GM10266 (cell line): ENCODE measurements at regions not wholly inside any gene's neighbourhood (a gene's known extent, or its start where the extent isn't known, plus 50 kb on each side); places are given as distances from the start of the nearest gene placed in this dataset.

Source experiments
- DNase-seq: peaks from one replicate; pipeline ENCODE4 v3.0.0; 2012; ENCODE audit errors: extremely low spot score
- TF ChIP-seq, protein P1 (sequence below): IDR thresholded peaks from 2 replicates; pipeline ENCODE4 v1.5.1; 2012; ENCODE audit warnings: mild to moderate bottlenecking, low read depth; ENCODE audit not compliant: control insufficient read depth, insufficient read depth; ENCODE audit errors: missing control alignments

DNA sequence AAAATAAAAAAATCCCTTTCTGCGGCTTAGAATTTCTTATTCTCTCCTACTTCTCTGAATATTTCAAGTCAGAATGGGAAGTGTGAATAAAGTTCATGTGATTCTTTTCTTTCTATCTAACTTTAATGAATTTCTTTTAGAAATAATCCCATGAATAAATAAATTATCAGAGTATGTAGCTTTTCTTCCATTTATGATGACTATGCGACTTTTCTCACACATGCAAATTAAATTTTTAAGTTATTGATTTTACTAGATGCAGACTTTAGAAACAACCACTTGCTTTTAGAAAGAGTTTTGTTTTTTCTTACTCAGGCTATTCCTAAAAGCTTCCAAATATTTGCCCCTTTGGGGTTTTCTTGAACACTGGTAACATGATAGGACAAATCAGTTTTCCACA lies 477.7 kb upstream of the AGTR1 start:
- TF ChIP-seq, protein P1, sequence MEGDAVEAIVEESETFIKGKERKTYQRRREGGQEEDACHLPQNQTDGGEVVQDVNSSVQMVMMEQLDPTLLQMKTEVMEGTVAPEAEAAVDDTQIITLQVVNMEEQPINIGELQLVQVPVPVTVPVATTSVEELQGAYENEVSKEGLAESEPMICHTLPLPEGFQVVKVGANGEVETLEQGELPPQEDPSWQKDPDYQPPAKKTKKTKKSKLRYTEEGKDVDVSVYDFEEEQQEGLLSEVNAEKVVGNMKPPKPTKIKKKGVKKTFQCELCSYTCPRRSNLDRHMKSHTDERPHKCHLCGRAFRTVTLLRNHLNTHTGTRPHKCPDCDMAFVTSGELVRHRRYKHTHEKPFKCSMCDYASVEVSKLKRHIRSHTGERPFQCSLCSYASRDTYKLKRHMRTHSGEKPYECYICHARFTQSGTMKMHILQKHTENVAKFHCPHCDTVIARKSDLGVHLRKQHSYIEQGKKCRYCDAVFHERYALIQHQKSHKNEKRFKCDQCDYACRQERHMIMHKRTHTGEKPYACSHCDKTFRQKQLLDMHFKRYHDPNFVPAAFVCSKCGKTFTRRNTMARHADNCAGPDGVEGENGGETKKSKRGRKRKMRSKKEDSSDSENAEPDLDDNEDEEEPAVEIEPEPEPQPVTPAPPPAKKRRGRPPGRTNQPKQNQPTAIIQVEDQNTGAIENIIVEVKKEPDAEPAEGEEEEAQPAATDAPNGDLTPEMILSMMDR, result no peak
- no peak for DNase-seq

GRCh38 chr3:148221303-148221702 lies 476.4 kb upstream of the AGTR1 start:
- DNase-seq, result no peak

DNA sequence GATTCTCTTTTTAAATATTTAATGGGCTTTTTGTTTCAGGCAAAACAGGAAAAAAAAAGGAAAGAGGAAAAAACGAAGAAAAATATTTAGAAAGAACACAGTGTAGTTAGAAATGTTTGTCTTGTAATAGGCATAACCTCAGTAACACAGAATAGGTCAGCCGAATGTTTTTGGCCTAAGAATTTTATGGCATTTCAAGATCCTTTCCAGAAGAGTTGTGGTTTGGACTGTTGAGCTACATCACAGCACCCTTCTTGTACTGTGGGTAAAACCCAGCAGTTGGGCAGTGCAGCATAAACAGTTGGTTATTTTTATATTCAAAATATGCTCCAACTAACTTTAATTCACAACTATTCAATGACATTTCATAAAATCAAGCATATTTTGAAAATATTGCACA lies 474.4 kb upstream of the AGTR1 start:
- TF ChIP-seq, protein P1, result no peak
- DNase-seq, result no peak

More at GRCh38 chr3:148221303-148221702, 476.4 kb upstream of the AGTR1 start:
- TF ChIP-seq, protein P1, result no peak

GRCh38 chr3:148226246-148226645 lies 471.5 kb upstream of the AGTR1 start:
- TF ChIP-seq, protein P1, result no peak
- DNase-seq, result no peak

GRCh38 chr3:148227534-148227933 lies 470.2 kb upstream of the AGTR1 start:
- TF ChIP-seq, protein P1, result no peak
- no peak for DNase-seq

GRCh38 chr3:148229107-148229506 lies 468.6 kb upstream of the AGTR1 start:
- TF ChIP-seq, protein P1, result no peak
- no peak for DNase-seq

GRCh38 chr3:148230473-148230872 lies 467.2 kb upstream of the AGTR1 start:
- DNase-seq, result no peak
- TF ChIP-seq, protein P1, result no peak
